EL (cell line): ENCODE measurements at regions not wholly inside any gene's neighbourhood (a gene's known extent, or its start where the extent isn't known, plus 50 kb on each side); places are given as distances from the start of the nearest gene placed in this dataset.
"Not testable (repeated sequence)": the region's sequence is repeated elsewhere in the genome, so short reads cannot be mapped to it uniquely, and the experiment has no call there.

Source experiments
- DNase-seq: peaks from one replicate; pipeline ENCODE4 v3.0.0-alpha.2; 2016

GRCh38 chr12:107826276-107826675, 51.8 kb downstream of the ASCL4 start:
- no peak for DNase-seq

DNA sequence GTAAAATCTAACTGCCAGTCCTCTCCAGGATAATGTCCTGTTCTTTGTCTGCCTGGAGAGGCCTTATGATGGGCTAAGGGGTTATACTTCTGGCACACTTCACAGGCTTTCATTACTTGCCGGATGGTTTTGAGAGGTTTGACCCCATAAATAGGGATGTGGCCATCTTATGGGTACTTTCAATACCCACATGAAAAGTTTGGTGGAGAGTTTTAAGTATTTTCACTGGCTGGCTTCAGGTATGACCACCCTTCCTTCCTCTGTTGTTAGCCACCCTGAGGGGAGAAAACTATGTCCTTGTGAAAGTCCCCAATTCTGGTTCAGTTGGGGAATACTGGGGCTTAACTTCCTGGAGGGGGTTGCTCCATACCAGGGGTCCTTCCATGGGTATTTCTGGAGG, 54.8 kb downstream of the ASCL4 start:
- DNase-seq, result no peak

DNA sequence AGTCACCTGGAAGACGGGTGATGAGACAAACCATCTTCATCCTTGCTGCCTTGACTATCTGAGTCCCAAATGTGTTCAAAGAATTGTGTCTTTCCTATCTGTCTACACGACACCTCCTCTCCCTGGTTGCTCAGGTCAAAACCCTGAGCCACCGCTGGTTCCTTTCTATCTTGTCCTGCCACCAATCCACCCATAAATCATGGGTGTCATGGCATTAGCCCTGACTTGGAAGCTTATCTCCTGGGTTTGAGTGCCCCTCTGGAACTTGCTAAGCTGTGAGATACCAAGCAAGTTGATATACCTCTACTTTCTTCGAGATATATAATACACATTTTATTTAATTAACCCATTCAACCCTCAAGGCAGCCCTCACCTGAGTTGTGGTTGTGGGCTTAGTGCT, 57.9 kb downstream of the ASCL4 start:
- DNase-seq, result no peak

- DNase-seq, result no peak
Measured at GRCh38 chr12:107840186-107840585, 65.7 kb downstream of the ASCL4 start.

- DNase-seq, result peak; percentile 34
Measured at GRCh38 chr12:107843351-107844311, 69.1 kb downstream of the ASCL4 start.

DNA sequence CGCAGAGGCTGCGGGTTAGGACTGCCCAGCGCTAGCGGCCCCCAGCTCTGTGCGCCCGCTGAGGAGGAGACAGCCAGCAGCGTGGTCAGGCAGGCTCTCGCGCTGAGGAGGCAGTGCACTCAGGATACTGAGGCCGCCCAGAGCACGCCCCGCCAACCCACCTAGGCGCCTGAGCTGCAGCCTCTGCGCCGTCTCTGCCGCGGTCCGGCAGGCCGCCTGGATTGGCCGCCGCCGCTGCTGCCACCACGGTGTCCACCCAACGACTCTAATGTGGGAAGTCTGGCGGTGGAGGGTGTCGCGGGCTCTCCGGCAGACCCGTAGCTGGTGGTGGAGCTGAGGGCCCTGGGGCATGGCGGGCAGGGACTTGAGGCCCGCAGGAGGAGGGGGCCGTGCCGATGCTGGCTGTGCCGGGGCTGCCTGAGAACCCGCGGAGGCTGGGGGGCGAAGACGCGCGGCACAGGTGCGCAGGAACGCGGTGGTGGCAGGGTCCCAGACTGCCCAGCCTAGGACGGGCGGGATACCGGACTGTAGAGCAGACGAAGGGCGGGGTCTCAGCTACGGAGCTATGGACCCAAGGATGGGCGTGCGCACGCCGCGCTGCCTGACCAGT, 69.9 kb downstream of the ASCL4 start:
- no peak for DNase-seq

- DNase-seq, result no peak
Measured at GRCh38 chr12:107845226-107845979, 70.9 kb downstream of the ASCL4 start.

- DNase-seq, result peak; percentile 6
Measured at GRCh38 chr12:107845980-107846659, 71.6 kb downstream of the ASCL4 start.

GRCh38 chr12:107847430-107847829, 72.9 kb downstream of the ASCL4 start:
- no peak for DNase-seq

DNA sequence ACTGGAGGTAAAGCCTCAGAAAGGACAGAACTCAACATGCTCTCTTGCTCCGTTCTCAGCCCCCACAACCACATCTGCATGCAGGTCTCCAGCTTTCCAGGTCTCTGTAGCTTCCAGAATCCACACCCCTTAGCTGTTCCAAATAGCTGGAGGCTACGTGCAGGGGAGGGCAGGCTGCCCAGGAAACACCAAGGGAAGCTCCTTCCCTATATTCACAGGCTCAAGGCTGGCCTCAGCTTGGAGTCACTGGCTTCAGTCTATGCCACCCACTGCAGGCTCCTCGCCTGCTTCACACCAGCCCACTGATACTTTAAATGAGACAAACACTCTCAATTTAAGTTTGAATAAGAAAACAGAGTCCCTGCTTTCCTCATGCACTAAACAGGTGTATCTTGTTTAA, 73.3 kb downstream of the ASCL4 start:
- no peak for DNase-seq

DNA sequence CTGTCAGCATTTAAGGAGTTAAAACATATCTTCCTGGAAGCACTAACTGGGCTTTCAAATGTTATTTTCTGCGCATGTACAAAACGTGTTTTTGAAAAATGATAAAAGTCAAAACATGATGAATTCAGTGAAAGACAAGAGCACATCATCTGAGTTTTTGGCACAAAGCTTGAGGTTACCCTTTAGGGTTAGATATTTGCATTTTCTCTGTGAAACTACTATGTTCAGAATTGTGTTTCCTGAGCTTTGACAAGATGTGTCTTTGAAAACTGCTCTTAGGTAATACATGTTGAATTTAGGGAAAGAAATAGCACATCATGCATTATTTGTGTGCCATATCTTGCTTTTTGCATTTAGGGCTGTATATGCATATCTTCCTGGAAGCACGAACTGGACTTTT, 79.0 kb downstream of the ASCL4 start:
- no peak for DNase-seq

- no peak for DNase-seq
Measured at GRCh38 chr12:107855471-107855870, 81.0 kb downstream of the ASCL4 start.

DNA sequence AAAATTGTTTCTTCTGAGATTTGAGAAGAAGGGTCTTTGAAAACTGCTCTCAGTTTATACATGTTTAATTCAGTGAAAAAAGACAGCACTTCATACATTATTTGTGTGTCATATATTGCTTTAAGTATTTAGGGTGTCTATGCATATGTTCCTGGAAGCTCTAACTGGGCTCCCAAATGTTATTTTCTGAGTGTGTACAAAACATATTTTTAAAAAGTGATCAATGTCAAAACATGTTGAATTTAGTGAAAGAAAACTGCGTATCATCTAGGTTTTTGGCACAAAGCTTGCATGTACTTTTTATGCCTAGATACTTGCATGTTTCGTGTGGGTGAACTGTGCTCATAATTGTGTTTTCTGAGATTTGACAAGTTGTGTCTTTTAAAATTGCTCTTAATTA, 81.6 kb downstream of the ASCL4 start:
- no peak for DNase-seq

DNA sequence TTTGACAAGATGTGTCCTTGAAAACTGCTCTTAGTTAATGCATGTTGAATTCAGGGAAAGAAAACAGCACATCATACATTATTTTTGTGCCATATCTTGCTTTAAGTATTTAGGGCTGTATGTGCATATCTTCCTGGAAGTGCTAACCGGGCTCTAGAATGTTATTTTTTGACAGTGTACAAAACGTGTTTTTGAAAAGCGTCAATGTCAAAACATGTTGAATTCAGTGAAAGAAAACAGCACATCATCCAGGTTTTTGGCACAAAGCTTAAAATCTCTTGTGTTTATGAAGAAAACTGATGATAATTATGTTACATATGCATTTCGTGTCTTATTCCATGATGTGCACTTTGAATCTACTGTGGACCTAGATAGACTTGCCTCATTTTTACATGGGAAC, 82.7 kb downstream of the ASCL4 start:
- DNase-seq, result no peak

DNA sequence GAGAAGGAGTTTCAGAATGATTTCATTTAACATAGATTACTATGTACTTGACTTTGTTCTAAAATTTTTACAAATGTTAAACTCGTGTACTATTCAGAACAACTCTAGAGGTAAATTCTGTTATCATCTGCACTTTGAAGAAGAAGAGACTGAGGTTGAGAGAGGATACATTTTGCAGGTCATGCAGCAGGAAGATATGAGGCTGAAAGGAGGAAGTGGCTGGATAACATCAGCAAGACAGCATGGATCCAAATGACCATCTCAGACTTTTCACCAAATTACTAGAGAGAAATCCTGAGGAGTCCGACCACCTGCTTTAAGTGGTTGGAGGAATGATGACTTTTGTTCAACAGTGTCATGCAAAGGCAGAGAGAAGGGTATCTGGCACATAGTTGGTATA, 84.9 kb downstream of the ASCL4 start:
- no peak for DNase-seq

GRCh38 chr12:107864235-107864634, 89.7 kb downstream of the ASCL4 start:
- DNase-seq, result no peak

DNA sequence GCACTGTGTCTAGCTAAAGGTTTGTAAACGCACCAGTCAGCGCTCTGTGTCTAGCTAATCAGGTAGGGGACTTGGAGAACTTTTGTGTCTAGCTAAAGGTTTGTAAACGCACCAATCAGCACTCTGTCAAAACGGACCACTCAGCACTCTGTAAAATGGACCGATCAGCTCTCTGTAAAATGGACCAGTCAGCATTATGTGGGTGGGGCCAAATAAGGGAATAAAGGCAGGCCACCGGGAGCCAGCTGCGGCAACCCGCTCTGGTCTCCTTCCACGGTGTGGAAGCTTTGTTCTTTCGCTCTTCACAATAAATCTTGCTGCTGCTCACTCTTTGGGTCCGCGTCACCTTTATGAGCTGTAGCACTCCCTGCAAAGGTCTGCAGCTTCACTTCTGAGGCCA, 90.2 kb downstream of the ASCL4 start:
- DNase-seq, result not testable (repeated sequence)

DNA sequence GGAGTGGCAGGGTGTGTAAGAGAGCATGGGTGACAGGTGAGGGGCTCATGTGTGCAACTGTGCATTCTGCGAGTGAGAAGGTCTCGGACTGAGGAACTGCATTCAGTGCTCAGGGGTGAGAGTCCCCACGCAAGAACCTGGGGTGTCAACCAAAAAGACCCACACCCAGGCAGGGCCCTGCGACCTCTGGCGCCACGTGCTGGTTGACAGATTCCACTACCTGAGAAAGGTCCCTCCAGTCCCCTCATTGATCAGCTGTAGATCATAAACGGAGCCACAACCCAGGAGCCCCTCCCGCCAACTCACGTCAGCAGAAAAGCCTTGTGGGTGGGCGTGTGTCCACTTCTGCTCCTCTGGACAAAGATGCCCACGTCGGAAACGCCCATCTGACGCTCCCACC, 98.7 kb downstream of the ASCL4 start:
- no peak for DNase-seq

- no peak for DNase-seq
Measured at GRCh38 chr12:107875786-107876185, 101.3 kb downstream of the ASCL4 start.

GRCh38 chr12:107884769-107885694, 110.5 kb downstream of the ASCL4 start:
- DNase-seq, result peak; percentile 52

GRCh38 chr12:107888789-107889188, 114.3 kb downstream of the ASCL4 start:
- DNase-seq, result no peak

DNA sequence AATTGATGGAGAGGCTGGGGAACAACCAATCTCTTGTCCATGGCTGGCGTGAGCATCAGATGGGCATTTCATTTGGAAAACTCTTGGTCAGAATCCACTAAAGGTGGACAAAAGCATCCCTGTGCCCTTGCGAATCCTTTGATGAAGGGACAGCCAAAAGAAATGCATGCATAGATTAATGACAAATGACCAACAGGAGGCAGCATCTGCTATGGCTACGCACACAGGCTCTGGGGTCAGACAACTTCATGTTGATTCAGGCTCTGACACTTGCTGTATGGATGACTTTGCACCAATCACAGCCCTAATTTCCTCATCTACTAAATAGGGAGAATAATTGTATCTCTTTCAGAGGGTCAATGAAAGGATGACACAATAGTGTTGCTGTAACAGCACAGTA, 117.5 kb downstream of the ASCL4 start:
- no peak for DNase-seq
